ENCODE measurements at regions not wholly inside any gene's neighbourhood (a gene's known extent, or its start where the extent isn't known, plus 50 kb on each side); places are given as distances from the start of the nearest gene placed in this dataset.

DNA sequence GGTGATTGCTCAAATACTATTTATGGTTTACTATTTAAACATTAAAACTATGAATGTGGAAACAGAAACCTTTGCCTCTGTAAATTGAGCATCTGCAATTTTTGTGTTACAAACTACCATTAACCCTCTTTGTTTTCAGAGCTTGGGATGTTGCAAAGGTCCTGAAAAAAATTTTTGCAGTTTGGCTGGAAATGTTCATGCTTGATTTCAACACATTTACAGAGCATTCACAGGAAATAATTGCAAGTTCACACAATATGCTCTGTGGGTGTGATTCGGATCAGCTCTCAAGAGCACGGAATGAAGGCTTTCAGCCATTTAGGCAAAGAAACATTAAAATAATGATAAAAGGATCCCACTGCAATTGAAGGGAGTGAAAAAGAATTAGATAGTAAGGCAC lies 232.9 kb downstream of the ATP23 start:
- in situ Hi-C loops (cut with MboI; ENCODE audit: low sequenced_read_pairs), result no loop called here

More for the DNA sequence above, 232.9 kb downstream of the ATP23 start:
- H2BK5ac ChIP-seq (ENCODE audit: low read depth, low read length, poor library complexity, severe bottlenecking), result no peak overlapping the region
- no peak for TF ChIP-seq USF2 (IDR thresholded peaks at IDR 0.05; ENCODE audit: low read depth, low read length)
- TF ChIP-seq MAFK (IDR thresholded peaks at IDR 0.05; ENCODE audit: low read depth, low read length), result no peak
- TF ChIP-seq FOS (IDR thresholded peaks at IDR 0.05; ENCODE audit: low read depth, low read length), result no peak
- no peak for TF ChIP-seq RCOR1 (IDR thresholded peaks at IDR 0.05; ENCODE audit: insufficient replicate concordance, low read length)
- no peak for TF ChIP-seq BHLHE40 (IDR thresholded peaks at IDR 0.05; ENCODE audit: low read depth, low read length)
- TF ChIP-seq RAD21 (IDR thresholded peaks at IDR 0.05; ENCODE audit: low read length), result no peak
- TF ChIP-seq MXI1 (IDR thresholded peaks at IDR 0.05; ENCODE audit: borderline replicate concordance, low read depth, low read length), result no peak
- no peak for TF ChIP-seq MAZ (IDR thresholded peaks at IDR 0.05; ENCODE audit: borderline replicate concordance, low read depth, low read length)
- TF ChIP-seq ELK1 (IDR thresholded peaks at IDR 0.05; ENCODE audit: borderline replicate concordance, low read depth, low read length), result no peak
- no peak for TF ChIP-seq SMC3 (IDR thresholded peaks at IDR 0.05; ENCODE audit: low read depth, low read length)
- no peak for TF ChIP-seq CEBPB (IDR thresholded peaks at IDR 0.05; ENCODE audit: low read depth, low read length)
- TF ChIP-seq RFX5 (IDR thresholded peaks at IDR 0.05; ENCODE audit: low read depth, low read length), result no peak
- TF ChIP-seq NFE2L2 (IDR thresholded peaks at IDR 0.05; ENCODE audit: low read depth, low read length), result no peak
- no peak for TF ChIP-seq POLR2A (IDR thresholded peaks at IDR 0.05; ENCODE audit: low read depth, low read length)
- no peak for TF ChIP-seq CTCF (conservative IDR thresholded peaks at IDR 0.05; ENCODE audit: low read depth, low read length)
- no peak for TF ChIP-seq CHD1 (IDR thresholded peaks at IDR 0.05; ENCODE audit: low read depth, low read length)
- H3K9me3 ChIP-seq (ENCODE audit: control insufficient read depth, insufficient read depth, low read length), result no peaks in the 10 kb centered on the region
- dilution Hi-C loops (cut with HindIII; ENCODE audit: low sequenced_read_pairs, unreplicated experiment) (no loop called here), intact Hi-C loops (cut with micrococcal nuclease) (no loop called here)
- no peak overlapping the region for H2AK5ac ChIP-seq (ENCODE audit: low read depth, low read length)
- no peak overlapping the region for H3K4ac ChIP-seq (ENCODE audit: low read depth, low read length)
- no peaks in the 10 kb centered on the region for H3K36me3 ChIP-seq (ENCODE audit: control insufficient read depth, insufficient read depth, low read length)
- no peak overlapping the region for H3K56ac ChIP-seq (ENCODE audit: extremely low read depth, insufficient read depth, low read length)
- H2AFZ ChIP-seq (replicated peaks; ENCODE audit: low read length, poor library complexity), result no peak overlapping the region
- H3K9ac ChIP-seq (ENCODE audit: low read depth, low read length), result no peak overlapping the region
- WGBS, 2 experiments (ENCODE audit: extremely low coverage in 2 of 2, insufficient read length in 1 of 2), result no CpG with 5 or more reads among the region's 2 CpGs
- H4K5ac ChIP-seq (ENCODE audit: low read depth, low read length), result no peak overlapping the region; the same call in 1 of the 2 replicates
- H2BK120ac ChIP-seq (ENCODE audit: low read depth, low read length), result no peak overlapping the region
- H3K4me3 ChIP-seq (ENCODE audit: insufficient read depth, low read depth, low read length), result no peak overlapping the region
- no peaks in the 10 kb centered on the region for H3K27me3 ChIP-seq (ENCODE audit: control insufficient read depth, insufficient read depth, low read length)
- H3K4me1 ChIP-seq (ENCODE audit: control insufficient read depth, insufficient read depth, low read length), result peaks cover 2% of the 10 kb centered on the region; the same call in 1 of the 2 replicates
- no peak overlapping the region for H3K14ac ChIP-seq (replicated peaks; ENCODE audit: low read depth, low read length)
- no peak overlapping the region for H2BK20ac ChIP-seq (ENCODE audit: low read depth, low read length)
- ChIA-PET CTCF (no interaction called here), POLR2A (ENCODE audit: unreplicated experiment) (no interaction called here)
- BruUV-seq (replicated peaks), result no TSS peak
- H4K8ac ChIP-seq (ENCODE audit: low read depth in 2 of 2, low read length in 2 of 2), result no peak overlapping the region
- no peak overlapping the region for H3K23ac ChIP-seq (ENCODE audit: low read depth, low read length)
- no peak overlapping the region for H3K27ac ChIP-seq (ENCODE audit: insufficient read depth, low read length)
- H3K9me1 ChIP-seq (ENCODE audit: insufficient read depth, low read length), result no peaks in the 10 kb centered on the region; the same call in 1 of the 2 replicates
- no peak overlapping the region for H3K4me2 ChIP-seq (ENCODE audit: low read depth, low read length)
- no peak overlapping the region for H2BK15ac ChIP-seq (ENCODE audit: low read depth, low read length)
- H3K18ac ChIP-seq (ENCODE audit: low read depth, low read length), result no peak overlapping the region; the same call in 1 of the 2 replicates
- no peak overlapping the region for H4K91ac ChIP-seq (ENCODE audit: insufficient read depth, low read depth, low read length)
- no peaks in the 10 kb centered on the region for H4K20me1 ChIP-seq (ENCODE audit: insufficient read depth, low read length)
- H3K79me1 ChIP-seq (ENCODE audit: low read depth in 1 of 2, low read length in 2 of 2), result no peaks in the 10 kb centered on the region
- no peak for DNase-seq
- no peak overlapping the region for H2AK9ac ChIP-seq (replicated peaks; ENCODE audit: low read depth, low read length, poor library complexity)
- no peak for ATAC-seq (ENCODE audit: low read depth)
